MM.1S (cell line): ENCODE measurements at regions not wholly inside any gene's neighbourhood (a gene's known extent, or its start where the extent isn't known, plus 50 kb on each side); places are given as distances from the start of the nearest gene placed in this dataset.

ENCODE experiments used
- CTCF ChIP-seq: fragments of 300-600 bp; sonication (generic); IDR thresholded peaks from 2 replicates; pipeline ENCODE4 v1.5.1; 2016; ENCODE audit warnings: antibody characterized with exemption, low read length, mixed read lengths
- EZH2 ChIP-seq: fragments of 300-600 bp; sonication (generic); optimal IDR thresholded peaks from 2 replicates; pipeline ENCODE3; 2017; ENCODE audit warnings: low read depth, mild to moderate bottlenecking, antibody characterized with exemption, low read length, mixed read lengths

GRCh38 chr2:191500566-191500883 lies 177.4 kb upstream of the NABP1 start:
- TF ChIP-seq EZH2 (no peak), CTCF (no peak)
